Dermis blood vessel endothelial cell (primary cell): ENCODE measurements at regions not wholly inside any gene's neighbourhood (a gene's known extent, or its start where the extent isn't known, plus 50 kb on each side); places are given as distances from the start of the nearest gene placed in this dataset.

Experiments
- DNase-seq: peaks from one replicate; pipeline ENCODE4 v3.0.0; 2010

DNA sequence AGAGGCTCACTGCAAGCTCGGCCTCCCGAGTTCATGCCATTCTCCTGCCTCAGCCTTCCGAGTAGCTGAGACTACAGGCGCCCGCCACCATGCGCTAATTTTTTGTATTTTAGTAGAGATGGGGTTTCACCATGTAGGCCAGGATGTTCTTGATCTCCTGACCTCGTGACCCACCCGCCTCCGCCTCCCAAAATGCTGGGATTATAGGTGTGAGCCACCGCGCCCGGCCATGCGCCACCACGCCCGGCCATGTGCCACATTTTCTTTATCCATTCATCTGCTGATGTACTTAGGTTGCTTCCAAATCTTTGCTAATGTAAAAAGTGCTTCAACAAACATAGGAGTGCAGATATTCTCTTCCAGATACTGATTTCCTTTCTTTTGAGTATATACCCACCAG, 408.6 kb downstream of the CAAP1 start:
- no peak for DNase-seq

DNA sequence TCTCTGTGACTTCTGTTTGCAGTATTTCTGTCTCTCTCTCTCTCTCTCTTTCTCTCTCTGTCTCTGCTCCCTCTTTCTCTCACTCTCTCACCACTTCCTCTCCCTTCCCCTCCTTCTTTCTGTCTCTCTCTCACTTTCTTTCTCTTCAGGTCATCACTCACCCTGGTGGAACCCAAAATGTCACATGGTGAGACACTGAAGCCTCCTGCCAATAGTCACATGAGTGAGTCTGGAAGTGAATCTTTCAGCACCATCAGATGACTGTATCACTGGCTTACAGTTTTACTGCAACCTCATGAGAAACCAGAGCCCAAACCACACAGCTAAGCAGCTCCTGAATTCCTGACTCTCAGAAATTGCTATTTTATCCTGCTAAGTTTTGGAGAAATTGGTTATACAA, 414.6 kb downstream of the CAAP1 start:
- no peak for DNase-seq

DNA sequence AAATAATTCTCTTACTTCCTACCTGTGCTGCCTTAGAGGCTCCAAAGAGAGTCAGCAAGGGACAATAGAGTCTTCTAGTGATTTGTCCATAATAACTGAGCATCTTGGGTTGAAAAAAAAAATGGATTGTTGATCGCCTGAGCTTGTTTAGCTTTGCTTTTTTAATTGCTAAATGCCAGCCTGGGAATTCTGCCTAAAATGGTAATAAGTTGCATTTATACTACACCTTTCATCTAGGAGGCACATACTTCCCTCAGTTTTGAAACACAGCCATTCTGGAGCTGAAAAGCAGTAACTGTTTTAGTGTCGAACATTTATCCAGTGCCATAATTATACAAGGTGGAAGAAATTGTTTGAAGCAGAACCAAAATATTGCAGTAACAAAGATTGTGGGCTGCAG, 421.3 kb downstream of the CAAP1 start:
- DNase-seq, result no peak

DNA sequence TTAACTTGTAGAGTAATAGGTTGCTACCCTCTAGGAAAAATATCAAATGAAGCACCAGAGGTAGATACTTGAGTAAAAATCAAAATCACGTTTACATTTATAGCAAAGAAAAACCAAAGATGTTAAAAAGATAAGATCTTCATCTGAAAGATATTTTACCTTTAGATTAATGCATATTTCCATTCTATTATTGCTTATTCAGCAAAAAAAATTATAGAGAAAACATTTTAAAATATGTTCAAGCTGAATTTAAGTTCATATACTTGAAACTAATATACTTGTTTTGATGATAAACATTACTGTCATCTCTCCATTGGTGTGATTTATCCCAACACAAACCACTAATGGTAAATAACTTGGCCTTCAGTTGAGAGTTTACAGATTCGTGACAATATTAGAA, 422.3 kb downstream of the CAAP1 start:
- no peak for DNase-seq

DNA sequence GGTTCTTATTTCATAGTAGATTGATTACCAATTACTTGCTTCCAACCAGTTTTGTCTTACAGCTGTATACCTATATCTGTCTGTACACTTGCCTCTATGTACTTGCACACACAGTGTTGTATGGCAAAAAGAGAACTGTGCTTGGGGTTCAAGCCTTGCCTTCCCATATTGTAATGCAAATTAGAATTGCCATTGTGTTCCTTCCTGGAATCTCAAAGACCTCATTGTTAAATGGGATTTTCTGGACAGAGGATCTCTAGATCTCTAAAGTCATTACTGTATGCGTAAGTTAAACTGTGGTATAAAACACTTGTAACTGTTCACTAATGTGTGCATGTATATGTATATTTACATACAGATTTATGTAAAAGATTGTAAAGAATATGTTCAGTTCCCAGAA, 428.8 kb downstream of the CAAP1 start:
- no peak for DNase-seq

DNA sequence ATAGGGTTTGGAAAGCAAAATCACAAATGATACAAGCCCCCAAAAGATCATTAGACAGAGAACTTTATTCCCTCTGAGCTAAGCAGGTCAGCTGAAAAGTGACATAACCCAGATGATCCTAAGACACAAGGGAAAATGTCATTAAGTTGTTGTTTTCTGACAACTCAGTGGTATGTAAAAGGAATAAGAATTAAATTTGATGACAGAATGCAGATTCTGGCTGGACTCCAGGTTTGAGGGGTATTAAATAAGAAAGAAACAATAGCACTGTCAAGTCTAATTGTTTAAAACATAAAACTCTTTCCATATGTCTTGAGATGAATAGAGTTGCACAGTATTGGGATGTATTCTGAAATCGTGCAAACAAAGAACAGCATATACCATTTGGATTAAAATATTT, 429.9 kb downstream of the CAAP1 start:
- no peak for DNase-seq

DNA sequence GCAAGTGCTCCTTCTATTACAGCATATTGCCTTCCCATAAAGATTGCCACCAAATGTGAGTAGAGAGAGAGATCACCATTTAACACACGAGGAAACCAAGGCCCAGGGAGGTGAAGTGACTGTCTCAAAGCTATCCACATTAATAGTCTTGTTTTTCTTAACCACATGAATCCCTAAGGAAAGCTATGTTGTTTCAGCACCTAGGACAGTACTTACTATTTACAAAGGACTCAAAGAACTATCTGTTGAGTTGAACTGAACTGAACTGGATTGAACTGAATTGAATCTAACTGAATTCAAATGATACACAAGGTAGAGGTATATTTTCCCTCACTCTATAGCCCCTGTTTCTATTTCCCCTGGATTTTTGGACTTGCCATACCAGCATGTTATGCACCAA, 430.4 kb downstream of the CAAP1 start:
- no peak for DNase-seq

DNA sequence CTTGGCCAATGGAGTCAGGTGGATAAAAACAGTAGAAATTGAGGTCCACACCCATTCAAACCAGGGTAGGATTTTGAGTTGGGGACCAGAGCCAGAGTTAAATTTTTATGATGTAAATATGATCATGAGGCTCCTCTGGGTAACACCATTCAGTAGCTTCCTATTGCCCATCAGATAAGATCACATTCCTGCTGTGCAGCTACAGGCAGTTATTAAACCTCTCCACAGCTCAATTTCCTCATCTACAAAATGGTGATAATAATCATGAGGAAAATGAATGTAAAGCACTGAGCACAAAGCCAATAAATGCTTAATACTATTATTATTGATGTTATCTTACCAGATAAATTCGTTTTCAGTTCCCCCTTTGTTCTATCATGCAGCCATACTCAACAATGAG, 432.0 kb downstream of the CAAP1 start:
- DNase-seq, result no peak

DNA sequence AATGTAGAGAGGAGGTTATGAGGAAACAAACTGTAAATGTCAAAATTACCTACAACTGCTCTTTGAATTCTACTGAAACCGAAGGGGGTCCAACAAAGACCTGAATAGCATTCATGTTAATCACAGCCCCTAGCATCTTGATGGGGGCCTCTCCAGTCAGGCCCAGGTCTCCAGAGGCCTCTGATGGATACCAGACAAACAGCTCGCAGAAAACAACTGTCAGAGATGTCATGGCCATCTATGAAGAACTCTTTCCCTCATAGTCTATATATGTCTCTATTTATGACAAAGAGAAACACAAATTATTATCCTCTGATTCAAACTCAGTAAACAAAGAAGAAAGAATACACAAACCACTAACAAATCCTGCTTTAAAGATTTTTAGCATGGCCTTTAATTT, 432.6 kb downstream of the CAAP1 start:
- DNase-seq, result no peak

DNA sequence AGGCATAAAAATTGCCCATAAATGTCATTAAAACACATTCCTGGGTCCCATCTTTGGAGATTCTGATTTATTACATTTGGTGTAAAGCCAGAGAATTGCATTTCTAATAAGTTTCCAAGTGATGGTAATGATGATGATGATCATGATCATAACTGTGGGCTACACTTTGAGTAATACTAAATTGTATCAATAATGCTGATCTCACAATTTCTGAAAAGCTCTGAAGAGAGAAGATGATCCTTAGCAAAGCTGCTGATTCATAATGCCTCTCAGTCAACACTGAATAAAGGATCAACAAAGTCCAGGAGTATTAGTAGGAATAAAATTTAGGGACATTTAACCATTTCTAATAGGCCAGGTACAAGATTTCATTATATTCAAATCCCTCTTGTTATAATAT, 434.5 kb downstream of the CAAP1 start:
- no peak for DNase-seq

DNA sequence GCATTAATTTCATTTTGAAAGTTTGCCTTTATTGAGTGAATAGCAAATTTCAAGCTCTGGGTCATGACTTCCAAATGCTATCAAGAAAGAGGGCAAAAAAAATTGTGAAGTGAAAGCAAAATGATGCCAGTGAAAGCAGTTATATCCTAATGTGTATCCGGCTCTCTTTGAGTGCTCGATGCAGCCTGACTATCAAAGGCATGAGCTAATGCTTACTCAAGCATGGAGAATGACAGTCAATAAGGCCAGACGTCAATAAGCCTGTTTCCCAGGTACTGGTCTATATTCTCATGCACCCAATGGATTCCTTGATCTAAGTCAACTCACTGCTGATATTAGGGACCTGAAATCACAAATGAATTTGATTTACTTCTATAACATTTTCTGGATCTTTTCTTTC, 435.5 kb downstream of the CAAP1 start:
- DNase-seq, result no peak

DNA sequence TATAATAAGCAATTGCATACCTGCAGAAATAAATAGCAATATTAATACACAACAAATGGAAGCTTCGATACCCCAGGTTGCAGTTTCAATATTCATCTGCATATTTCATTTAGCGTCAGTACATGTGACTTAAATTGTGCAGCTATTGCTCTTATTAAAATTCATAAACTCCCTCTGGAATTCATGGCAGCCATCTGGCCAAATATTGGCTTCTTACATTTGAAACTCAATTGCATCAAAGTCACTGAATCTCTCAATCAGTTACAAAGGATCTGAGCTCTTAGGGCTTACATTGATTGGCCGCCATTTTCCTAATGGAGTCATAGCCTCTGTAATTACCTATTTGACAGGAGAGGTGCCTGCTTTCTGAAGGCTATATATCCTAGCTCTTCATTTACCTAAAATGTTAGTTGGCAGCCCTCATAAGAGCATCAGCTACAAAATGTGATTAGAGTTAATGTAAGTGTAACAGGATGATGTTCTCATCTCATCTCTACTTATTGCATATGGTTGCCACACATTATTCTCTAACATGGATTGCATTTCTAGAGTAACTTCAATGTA, 453.5 kb downstream of the CAAP1 start:
- no peak for DNase-seq

DNA sequence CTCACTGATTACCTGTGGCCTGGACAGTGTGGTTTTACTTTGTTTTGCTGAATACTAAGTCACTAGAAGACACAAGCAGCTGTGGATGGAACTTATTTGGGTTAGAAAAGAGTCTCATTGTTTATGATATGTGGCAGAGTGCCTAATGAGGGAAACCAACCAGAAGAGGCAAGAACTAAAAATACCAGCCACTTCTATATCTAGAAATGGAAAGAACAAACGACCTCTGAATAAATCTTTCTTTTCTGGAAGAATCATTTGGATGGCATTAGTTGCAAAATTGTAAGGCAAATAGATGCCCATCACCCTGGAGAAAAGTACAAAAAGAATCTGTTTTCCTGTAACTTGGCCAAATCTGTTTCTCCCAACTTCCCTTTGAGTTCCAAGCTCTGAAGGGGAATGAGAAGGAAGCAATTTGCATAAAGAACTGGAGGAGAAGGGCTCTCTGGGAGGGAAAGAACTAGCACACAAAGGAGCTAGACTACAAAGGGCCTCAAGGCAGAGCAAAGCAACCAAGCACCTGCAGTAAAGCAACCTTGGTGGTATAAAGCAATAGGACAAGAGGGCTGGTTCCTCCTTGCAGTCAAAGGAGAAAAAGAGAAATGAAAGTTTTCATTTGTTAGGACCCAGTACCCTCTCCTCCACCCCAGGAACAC, 455.4 kb downstream of the CAAP1 start:
- no peak for DNase-seq

DNA sequence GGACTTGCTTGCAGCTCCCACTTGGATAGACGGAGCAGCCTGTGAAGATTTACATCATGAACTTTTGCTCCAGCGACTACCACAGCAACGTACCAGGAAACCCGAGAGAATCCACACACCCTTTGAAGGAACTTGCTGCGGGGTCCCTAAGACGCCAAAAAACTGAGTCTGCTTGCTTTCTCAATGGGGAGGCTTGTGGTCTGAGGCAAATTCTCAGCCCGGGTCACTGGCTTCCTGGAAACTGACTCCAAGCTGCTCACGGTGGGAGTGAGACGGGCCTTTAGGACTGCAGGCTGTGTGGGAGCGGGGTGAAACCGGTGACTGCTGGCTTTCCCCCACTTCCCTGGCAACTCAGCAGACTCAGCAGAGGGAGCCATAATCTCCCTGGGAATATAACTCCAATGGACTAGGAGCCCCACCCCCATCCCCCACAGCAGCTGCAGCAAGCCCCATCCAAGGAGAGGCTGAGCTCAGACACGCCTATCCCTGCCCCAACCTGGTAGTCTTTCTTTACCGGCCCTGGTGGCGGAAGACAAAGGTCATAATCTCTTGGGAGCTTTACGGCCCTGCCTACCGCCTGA, 466.0 kb downstream of the CAAP1 start:
- DNase-seq, result no peak

DNA sequence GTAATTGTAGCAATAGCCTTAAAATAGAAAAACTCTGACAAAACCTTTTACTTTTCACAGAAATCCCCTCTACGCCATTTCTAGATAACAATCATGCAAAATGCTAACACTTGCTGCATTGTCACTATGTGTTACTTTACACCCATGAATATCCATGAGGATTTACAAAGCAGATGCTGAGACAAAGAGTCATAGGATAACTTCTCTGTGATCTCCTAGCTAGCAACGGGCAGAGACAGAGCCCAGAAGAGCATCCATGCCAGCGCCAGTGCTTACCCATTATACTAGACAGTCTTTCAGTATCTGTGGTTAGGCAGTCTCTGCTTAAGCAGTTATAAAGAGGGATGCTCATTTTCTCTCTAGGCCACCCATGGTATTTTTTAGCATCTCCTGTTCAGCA, 474.1 kb downstream of the CAAP1 start:
- DNase-seq, result no peak

DNA sequence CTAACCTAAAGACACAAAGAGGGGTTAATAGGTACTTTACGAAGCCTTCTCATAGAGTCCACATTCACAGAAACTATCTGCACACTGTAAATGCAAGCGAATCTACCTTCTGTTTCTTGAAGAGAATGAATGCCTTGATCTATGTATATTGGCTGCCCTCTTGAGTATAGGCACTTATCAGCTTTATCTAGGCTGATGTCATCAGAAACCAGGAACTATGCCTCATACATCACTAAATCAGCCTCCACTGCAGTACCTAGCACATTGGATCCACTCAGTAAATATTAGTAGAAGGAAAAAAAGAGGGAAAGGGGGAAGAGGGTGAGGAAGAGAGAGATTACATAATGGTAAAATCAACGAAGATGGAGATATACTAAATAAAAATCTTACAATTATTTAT, 477.1 kb downstream of the CAAP1 start:
- no peak for DNase-seq

DNA sequence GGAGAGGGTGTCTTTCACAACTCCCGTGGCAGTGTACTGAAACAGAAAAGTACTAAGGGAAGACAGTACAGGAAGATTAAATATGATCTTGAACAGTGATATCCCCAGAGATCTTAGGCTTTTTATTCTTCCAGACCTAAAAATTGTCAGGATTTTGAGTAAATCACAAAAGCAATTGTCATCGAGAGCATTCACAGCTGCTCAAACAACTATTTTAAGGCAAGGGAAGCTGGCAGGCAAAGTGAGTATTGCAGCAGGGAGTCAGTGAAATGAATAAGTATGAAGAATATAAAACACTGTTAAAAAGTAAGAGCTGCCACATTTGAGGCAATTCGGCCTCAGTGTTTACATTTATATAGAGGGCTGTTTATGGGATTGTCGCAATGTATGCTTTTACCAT, 479.0 kb downstream of the CAAP1 start:
- DNase-seq, result no peak

DNA sequence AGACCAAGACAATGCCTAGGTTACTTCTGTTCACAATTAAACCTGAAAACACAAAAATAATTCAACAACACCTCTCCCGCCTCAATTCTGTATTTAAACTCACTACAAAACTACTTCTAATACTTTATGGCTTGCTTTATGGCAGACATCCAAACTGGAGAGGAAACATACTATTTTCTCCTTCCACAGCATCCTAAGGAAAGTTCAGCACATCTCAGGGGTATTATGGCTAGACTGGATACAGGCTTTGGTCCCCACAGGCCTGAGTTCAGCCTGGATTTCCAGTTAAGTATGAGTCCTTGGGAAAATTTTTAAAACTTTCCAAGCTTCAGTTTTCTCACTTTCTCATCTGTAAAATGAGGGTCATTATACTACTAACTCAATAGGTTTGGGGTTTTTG, 480.2 kb downstream of the CAAP1 start:
- DNase-seq, result no peak

DNA sequence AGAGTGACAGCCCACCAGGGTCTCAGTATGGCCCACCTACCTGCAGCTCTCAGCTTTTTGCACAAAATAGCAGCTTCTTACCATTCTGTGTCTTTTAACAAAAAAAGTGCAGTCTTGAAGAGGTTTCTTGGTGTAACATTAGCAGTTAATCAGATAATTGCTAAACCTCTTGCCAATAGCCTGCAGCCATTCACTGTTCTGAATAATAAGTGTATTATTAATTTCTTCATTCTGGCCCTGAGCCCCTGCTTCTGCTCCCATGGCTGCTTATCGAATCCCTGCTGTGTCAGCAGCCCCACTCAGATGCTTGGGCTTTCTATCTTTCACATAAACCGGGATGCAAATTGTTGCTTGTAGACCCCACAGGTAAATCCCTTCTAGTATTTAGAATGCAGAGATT, 485.9 kb downstream of the CAAP1 start:
- no peak for DNase-seq

DNA sequence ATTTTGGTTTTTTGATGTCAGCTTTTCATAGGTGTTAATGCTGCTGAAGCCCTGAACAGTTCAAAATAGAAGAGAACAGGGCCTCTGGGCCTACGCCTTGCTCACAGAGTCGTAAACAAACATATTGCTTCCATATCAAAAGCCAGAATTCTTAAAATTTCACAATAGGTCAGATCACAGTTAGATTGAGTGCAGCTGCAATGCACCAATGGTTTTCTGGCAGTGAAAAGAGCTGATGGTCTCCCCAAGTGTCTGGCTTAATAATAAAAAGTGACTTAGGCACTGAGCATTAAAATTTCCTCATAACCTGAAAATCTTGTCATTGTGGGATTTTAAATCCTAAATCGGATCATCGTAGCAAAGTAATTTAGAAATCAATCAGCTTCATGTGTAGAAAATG, 493.0 kb downstream of the CAAP1 start:
- DNase-seq, result no peak

DNA sequence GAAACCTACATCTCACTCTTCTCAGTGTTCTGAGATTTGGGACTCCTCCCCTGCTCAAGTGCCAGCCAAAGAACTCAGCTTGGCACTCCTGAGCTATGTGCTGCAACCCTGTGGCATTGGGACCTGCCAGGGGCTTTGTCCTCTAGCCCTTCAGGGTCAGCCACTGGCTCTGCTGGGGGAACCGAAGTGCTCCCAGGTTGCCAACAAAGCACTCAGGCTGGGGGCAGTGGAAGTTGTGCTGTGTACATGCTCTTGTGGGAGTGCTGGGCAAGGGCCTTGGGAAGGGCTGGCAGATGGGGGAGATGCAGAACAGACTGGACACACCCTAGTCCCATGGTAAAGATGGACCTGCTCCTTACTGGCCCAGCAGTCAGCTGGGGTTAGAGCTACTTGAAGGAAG, 498.6 kb downstream of the CAAP1 start:
- no peak for DNase-seq

DNA sequence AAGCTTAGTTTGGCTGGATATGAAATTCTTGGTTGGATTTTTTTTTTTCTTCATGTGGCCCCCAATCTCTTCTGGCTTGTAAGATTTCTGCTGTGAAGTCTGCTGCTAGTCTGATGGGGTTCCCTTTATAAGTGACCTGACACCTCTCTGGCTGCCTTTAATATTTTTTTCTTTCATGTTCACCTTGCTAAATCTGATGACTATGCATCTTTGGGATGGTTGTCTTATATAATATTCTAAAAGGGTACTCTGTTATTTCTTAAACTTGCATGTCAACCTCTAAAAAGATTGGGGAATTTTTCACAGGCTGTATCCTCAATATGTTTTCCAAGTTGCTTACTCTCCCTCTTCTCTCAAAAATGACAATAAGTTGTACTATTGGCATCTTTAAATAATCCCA, 500.0 kb downstream of the CAAP1 start:
- DNase-seq, result no peak

DNA sequence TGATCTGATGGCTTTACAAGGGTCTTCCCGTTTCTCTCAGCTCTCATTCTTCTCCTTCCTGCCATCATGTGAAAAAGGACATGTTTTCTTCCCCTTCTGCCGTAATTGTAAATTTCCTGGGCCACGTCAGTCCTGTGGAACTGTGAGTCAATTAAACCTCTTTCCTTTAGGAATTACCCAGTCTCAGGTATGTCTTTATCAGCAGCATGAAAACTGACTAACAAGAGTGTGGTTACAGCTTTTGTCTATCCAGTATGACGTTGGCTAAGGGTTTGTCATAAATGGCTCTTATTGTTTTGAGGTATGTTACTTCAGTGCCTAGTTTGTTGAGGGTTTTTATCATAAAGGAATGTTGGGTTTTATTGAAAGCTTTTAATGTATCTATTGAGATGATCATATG, 501.6 kb downstream of the CAAP1 start:
- no peak for DNase-seq

DNA sequence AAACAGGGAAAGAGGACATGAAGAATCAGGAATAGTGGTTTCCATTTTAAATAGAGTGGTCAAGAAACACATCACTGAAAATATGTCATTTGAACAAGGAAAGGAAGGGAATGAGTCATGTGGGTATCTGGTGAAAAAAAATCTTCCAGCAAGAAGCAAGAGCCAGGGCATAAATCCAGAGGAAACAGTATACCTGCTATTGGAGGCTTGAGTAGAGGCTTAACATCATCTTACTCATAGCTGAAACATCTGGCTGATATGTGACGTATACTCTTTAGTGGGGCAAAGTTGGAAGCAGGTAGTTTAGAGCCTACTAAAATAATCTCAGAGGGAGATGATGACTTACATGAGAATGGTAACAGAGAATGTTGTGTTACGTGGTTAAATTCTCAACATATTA, 517.2 kb downstream of the CAAP1 start:
- no peak for DNase-seq

DNA sequence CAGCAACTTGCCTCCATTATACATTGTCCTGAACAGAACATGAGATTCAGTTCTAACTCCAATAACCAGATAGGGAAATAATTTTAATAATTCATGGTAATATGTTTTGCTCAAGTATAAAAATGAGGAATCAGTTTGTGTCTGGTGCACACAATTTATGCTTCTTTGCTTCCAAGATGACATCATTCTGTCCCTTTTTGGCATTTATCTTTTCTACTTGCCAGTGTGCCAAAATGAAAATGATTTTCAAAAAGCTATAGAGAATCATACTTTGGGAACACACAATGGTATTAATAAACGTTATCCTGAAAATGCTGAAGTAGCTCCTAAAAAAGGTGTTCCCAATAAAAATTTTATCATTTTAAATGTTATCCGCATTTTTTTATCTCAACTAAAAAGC, 519.0 kb downstream of the CAAP1 start:
- no peak for DNase-seq
